ENCODE measurements at regions not wholly inside any gene's neighbourhood (a gene's known extent, or its start where the extent isn't known, plus 50 kb on each side); places are given as distances from the start of the nearest gene placed in this dataset.

- no TSS peak for BruUV-seq (replicated peaks)
- Histone ChIP-seq H4K20me1 (replicated peaks; ENCODE audit: control insufficient read depth, extremely low read depth, insufficient read depth, low read length) (no peaks in the 10 kb centered on the region), H3K27ac (ENCODE audit: insufficient read depth, low read depth, low read length) (no peak overlapping the region), H3K9ac (replicated peaks; ENCODE audit: extremely low read depth, insufficient read depth, low read length) (no peak overlapping the region), H3K79me2 (ENCODE audit: control insufficient read depth, insufficient read depth, low read length) (no peaks in the 10 kb centered on the region), H3K36me3 (ENCODE audit: control insufficient read depth in 2 of 2, extremely low read depth in 1 of 2, insufficient read depth in 2 of 2, low read length in 2 of 2) (no peaks in the 10 kb centered on the region), H3K9me1 (replicated peaks; ENCODE audit: control insufficient read depth, extremely low read depth, insufficient read depth, low read length) (no peaks in the 10 kb centered on the region), H2AFZ (ENCODE audit: low read depth, low read length) (no peak overlapping the region), H3K4me2 (ENCODE audit: insufficient read depth, low read length) (no peak overlapping the region), H3K9me3 (replicated peaks; ENCODE audit: control insufficient read depth, insufficient read depth, low read length) (no peaks in the 10 kb centered on the region), H3K4me3 (replicated peaks in 1 of 3; ENCODE audit: insufficient read depth in 1 of 3, low read depth in 1 of 3, low read length in 3 of 3) (no peak overlapping the region), H3K4me1 (ENCODE audit: control insufficient read depth, extremely low read depth, insufficient read depth, low read length) (no peaks in the 10 kb centered on the region), H3K27me3 (ENCODE audit: control insufficient read depth in 2 of 2, insufficient read depth in 2 of 2, low read length in 2 of 2) (no peaks in the 10 kb centered on the region)
- ChIA-PET POLR2A (no interaction called here), CTCF (no interaction called here)
- intact Hi-C loops (cut with micrococcal nuclease), result no loop called here
- no peak for DNase-seq (ENCODE audit: low read depth, low spot score)
- no peak for FAIRE-seq
- no peak for TF ChIP-seq CTCF (IDR thresholded peaks at IDR 0.05; ENCODE audit: extremely low read depth in 1 of 2, insufficient read depth in 1 of 2, low read depth in 1 of 2, low read length in 2 of 2)
- TF ChIP-seq MYC (IDR thresholded peaks at IDR 0.05; ENCODE audit: low read depth, low read length), result no peak
- TF ChIP-seq POLR2A (IDR thresholded peaks at IDR 0.05; ENCODE audit: low read depth, low read length), result no peak
- TF ChIP-seq EZH2 (IDR thresholded peaks at IDR 0.05; ENCODE audit: borderline replicate concordance, low read depth, low read length, severe bottlenecking), result no peak
- TF ChIP-seq FOS (IDR thresholded peaks at IDR 0.05; ENCODE audit: borderline replicate concordance, insufficient read depth, low read length), result no peak
- no peak for TF ChIP-seq GATA2 (IDR thresholded peaks at IDR 0.05; ENCODE audit: insufficient read depth, insufficient read length, low read depth, low read length)
- TF ChIP-seq POLR2AphosphoS5 (IDR thresholded peaks at IDR 0.05; ENCODE audit: insufficient read depth, low read depth, low read length), result no peak
- no peak for TF ChIP-seq MAX (IDR thresholded peaks at IDR 0.05; ENCODE audit: insufficient read depth, insufficient read length)
- no peak for TF ChIP-seq JUN (IDR thresholded peaks at IDR 0.05; ENCODE audit: borderline replicate concordance, insufficient read depth, insufficient read length, low read depth)
- dilution Hi-C loops (cut with MboI; ENCODE audit: extremely low pct_ligation_motif_present, low sequenced_read_pairs), result no loop called here
Measured at GRCh38 chr10:123379156-123379555, 225.0 kb downstream of the BUB3 start.
